ENCODE measurements at regions not wholly inside any gene's neighbourhood (a gene's known extent, or its start where the extent isn't known, plus 50 kb on each side); places are given as distances from the start of the nearest gene placed in this dataset.

DNA sequence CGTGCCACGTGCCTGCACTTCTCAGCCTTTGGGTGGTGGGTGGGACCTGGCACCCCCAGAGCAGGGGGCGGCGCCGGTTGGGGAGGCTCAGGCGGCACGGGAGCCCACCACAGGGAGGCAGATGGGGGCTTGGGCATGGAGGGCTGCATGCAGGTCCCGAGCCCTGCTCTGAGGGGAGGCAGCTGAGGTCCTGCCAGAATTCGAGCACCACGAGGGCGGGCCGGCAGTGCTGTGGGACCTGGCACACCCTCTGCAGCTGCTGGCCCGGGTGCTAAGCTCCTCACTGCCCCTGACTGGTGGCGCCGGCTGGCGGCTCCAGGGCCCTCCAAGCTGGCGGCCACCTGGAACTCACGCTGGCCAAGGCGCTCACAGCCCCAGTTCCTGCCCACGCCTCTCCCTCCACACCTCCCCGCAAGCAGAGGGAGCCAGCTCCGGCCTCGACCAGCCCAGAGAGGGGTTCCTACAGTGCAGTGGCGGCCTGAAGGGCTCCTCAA, 1176.8 kb upstream of the GYPC start:
- Histone ChIP-seq H3K23ac (ENCODE audit: low read depth, low read length) (no peak overlapping the region), H2BK20ac (ENCODE audit: low read depth, low read length) (no peak overlapping the region), H3K18ac (ENCODE audit: low read depth, low read length) (no peak overlapping the region), H4K5ac (ENCODE audit: low read depth, low read length) (no peak overlapping the region), H3K9me3 (ENCODE audit: control insufficient read depth, insufficient read depth, low read length) (no peaks in the 10 kb centered on the region; the same call in 1 of the 2 replicates), H3K4me2 (ENCODE audit: low read depth, low read length) (no peak overlapping the region), H2BK15ac (ENCODE audit: low read depth, low read length) (no peak overlapping the region), H3K4ac (ENCODE audit: low read depth, low read length) (no peak overlapping the region), H3K36me3 (ENCODE audit: control insufficient read depth, insufficient read depth, low read length) (no peaks in the 10 kb centered on the region), H3K4me1 (ENCODE audit: control insufficient read depth, insufficient read depth, low read length) (no peaks in the 10 kb centered on the region), H3K9ac (ENCODE audit: low read depth, low read length) (no peak overlapping the region), H2AFZ (replicated peaks; ENCODE audit: low read length, poor library complexity) (no peak overlapping the region), H4K8ac (ENCODE audit: low read depth in 2 of 2, low read length in 2 of 2) (no peak overlapping the region), H3K4me3 (ENCODE audit: insufficient read depth, low read depth, low read length) (no peak overlapping the region), H2AK9ac (replicated peaks; ENCODE audit: low read depth, low read length, poor library complexity) (no peak overlapping the region), H4K20me1 (ENCODE audit: insufficient read depth, low read length) (no peaks in the 10 kb centered on the region), H3K79me1 (ENCODE audit: low read depth in 1 of 2, low read length in 2 of 2) (no peaks in the 10 kb centered on the region), H3K56ac (ENCODE audit: extremely low read depth, insufficient read depth, low read length) (no peak overlapping the region), H3K27ac (ENCODE audit: insufficient read depth, low read length) (no peak overlapping the region), H2BK120ac (ENCODE audit: low read depth, low read length) (no peak overlapping the region), H2AK5ac (ENCODE audit: low read depth, low read length) (no peak overlapping the region), H3K9me1 (ENCODE audit: insufficient read depth, low read length) (no peaks in the 10 kb centered on the region), H3K14ac (replicated peaks; ENCODE audit: low read depth, low read length) (no peak overlapping the region), H4K91ac (ENCODE audit: insufficient read depth, low read depth, low read length) (no peak overlapping the region), H2BK5ac (ENCODE audit: low read depth, low read length, poor library complexity, severe bottlenecking) (no peak overlapping the region), H3K27me3 (ENCODE audit: control insufficient read depth, insufficient read depth, low read length) (no peaks in the 10 kb centered on the region)
- WGBS, 2 experiments (ENCODE audit: extremely low coverage in 2 of 2, insufficient read length in 1 of 2) = 89% methylated on average over 10 of the region's 24 CpGs; no CpG with 5 or more reads in 1 of the 2 experiments
- TF ChIP-seq MXI1 (IDR thresholded peaks at IDR 0.05; ENCODE audit: borderline replicate concordance, low read depth, low read length) (no peak), SMC3 (IDR thresholded peaks at IDR 0.05; ENCODE audit: low read depth, low read length) (no peak), POLR2A (IDR thresholded peaks at IDR 0.05; ENCODE audit: low read depth, low read length) (no peak), BHLHE40 (IDR thresholded peaks at IDR 0.05; ENCODE audit: low read depth, low read length) (no peak), MAFK (IDR thresholded peaks at IDR 0.05; ENCODE audit: low read depth, low read length) (no peak), FOS (IDR thresholded peaks at IDR 0.05; ENCODE audit: low read depth, low read length) (no peak), RFX5 (IDR thresholded peaks at IDR 0.05; ENCODE audit: low read depth, low read length) (no peak), CEBPB (IDR thresholded peaks at IDR 0.05; ENCODE audit: low read depth, low read length) (no peak), RAD21 (IDR thresholded peaks at IDR 0.05; ENCODE audit: low read length) (no peak), MAZ (IDR thresholded peaks at IDR 0.05; ENCODE audit: borderline replicate concordance, low read depth, low read length) (no peak), CHD1 (IDR thresholded peaks at IDR 0.05; ENCODE audit: low read depth, low read length) (no peak), CTCF (conservative IDR thresholded peaks at IDR 0.05; ENCODE audit: low read depth, low read length) (no peak), NFE2L2 (IDR thresholded peaks at IDR 0.05; ENCODE audit: low read depth, low read length) (no peak), ELK1 (IDR thresholded peaks at IDR 0.05; ENCODE audit: borderline replicate concordance, low read depth, low read length) (no peak)
- TF ChIP-seq, protein P1, sequence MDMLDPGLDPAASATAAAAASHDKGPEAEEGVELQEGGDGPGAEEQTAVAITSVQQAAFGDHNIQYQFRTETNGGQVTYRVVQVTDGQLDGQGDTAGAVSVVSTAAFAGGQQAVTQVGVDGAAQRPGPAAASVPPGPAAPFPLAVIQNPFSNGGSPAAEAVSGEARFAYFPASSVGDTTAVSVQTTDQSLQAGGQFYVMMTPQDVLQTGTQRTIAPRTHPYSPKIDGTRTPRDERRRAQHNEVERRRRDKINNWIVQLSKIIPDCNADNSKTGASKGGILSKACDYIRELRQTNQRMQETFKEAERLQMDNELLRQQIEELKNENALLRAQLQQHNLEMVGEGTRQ (IDR thresholded peaks at IDR 0.05; ENCODE audit: low read depth, low read length) = no peak
- POLR2A ChIA-PET (ENCODE audit: unreplicated experiment) = no interaction called here
- DNase-seq = no peak
- BruUV-seq (replicated peaks) = no TSS peak
- in situ Hi-C loops (cut with MboI; ENCODE audit: low sequenced_read_pairs) (no loop called here), dilution Hi-C loops (cut with HindIII; ENCODE audit: low sequenced_read_pairs, unreplicated experiment) (no loop called here), intact Hi-C loops (cut with micrococcal nuclease) (loop anchor here (10.0 kb wide), 1 partner anchor 814 kb away; no protein-coding TSS in a partner anchor)
- CTCF ChIA-PET = no interaction called here
- no peak for ATAC-seq (ENCODE audit: low read depth)

All from IMR-90 (cell line).